DOHH2 (cell line): ENCODE measurements at regions not wholly inside any gene's neighbourhood (a gene's known extent, or its start where the extent isn't known, plus 50 kb on each side); places are given as distances from the start of the nearest gene placed in this dataset.

Source experiments
- EZH2phosphoT487 ChIP-seq: fragments of 200-600 bp; sonication (generic); IDR thresholded peaks from 2 replicates; pipeline ENCODE4 v1.6.1; 2017; ENCODE audit warnings: borderline replicate concordance, mild to moderate bottlenecking, antibody characterized with exemption, low read length, moderate library complexity, mixed read lengths
- TF ChIP-seq, protein P1 (sequence below): fragments of 200-600 bp; sonication (generic); IDR thresholded peaks from one replicate; pipeline ENCODE4 v1.5.1; 2014; ENCODE audit warnings: antibody characterized with exemption, mild to moderate bottlenecking, low read depth, low read length; ENCODE audit not compliant: poor library complexity, severe bottlenecking

DNA sequence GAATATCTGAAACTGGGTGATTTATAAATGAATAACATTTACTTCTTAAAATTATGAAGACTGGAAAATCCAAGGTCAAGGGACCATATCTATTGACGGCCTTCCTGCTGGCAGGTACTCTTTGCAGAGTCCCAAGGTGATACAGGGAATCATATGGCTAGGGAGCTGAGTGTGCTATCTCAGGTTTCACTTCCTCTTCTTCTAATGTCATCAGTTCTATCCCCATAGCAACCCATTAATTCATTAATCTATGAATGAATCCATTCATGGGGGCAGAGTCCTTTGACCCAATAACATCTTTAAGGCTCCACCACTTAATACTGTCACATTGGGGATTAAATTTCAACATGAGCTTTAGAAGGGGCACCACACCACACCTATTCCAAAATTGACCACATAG lies 772.0 kb downstream of the HACE1 start:
- TF ChIP-seq, protein P1, sequence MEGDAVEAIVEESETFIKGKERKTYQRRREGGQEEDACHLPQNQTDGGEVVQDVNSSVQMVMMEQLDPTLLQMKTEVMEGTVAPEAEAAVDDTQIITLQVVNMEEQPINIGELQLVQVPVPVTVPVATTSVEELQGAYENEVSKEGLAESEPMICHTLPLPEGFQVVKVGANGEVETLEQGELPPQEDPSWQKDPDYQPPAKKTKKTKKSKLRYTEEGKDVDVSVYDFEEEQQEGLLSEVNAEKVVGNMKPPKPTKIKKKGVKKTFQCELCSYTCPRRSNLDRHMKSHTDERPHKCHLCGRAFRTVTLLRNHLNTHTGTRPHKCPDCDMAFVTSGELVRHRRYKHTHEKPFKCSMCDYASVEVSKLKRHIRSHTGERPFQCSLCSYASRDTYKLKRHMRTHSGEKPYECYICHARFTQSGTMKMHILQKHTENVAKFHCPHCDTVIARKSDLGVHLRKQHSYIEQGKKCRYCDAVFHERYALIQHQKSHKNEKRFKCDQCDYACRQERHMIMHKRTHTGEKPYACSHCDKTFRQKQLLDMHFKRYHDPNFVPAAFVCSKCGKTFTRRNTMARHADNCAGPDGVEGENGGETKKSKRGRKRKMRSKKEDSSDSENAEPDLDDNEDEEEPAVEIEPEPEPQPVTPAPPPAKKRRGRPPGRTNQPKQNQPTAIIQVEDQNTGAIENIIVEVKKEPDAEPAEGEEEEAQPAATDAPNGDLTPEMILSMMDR: no peak
- no peak for TF ChIP-seq EZH2phosphoT487
